Naive thymus-derived CD4-positive, alpha-beta T cell (primary cell): ENCODE measurements at regions not wholly inside any gene's neighbourhood (a gene's known extent, or its start where the extent isn't known, plus 50 kb on each side); places are given as distances from the start of the nearest gene placed in this dataset.

Source experiments
- ATAC-seq: fragments of 150-1000 bp; cut with Tn5 transposase; 2 replicates; pipeline ENCODE4 v1.10.0; 2021; ENCODE audit warnings: mild to moderate bottlenecking, moderate library complexity
- CTCF ChIA-PET: fragments of 350-600 bp; sonication (Branson Sonifier 250); formaldehyde crosslinking; loops from one replicate; lab custom pipeline; 2021; ENCODE audit warnings: antibody characterized with exemption; lab: Charles Lee
- POLR2A ChIA-PET: fragments of 350-600 bp; sonication (Branson Sonifier 250); formaldehyde crosslinking; loops from one replicate; lab custom pipeline; 2021; ENCODE audit warnings: antibody characterized with exemption, inconsistent platforms; lab: Charles Lee
- DNase-seq, 9 donors: peaks; one replicate each; pipeline versions ENCODE4 v3.0.0 to v3.0.0-alpha.2; 2020 to 2022; ENCODE audit warnings: mixed read lengths in 1 of 9
- H3K27ac ChIP-seq: one replicate; pipeline ENCODE4 v1.7.0; 2013; ENCODE audit warnings: mild to moderate bottlenecking, low read depth, low read length, moderate library complexity
- H3K27me3 ChIP-seq, 2 donors: one replicate each; pipeline ENCODE4 v1.7.0; 2013; ENCODE audit warnings: low read length in 2 of 2, mild to moderate bottlenecking in 2 of 2, moderate library complexity in 2 of 2; ENCODE audit not compliant: control insufficient read depth in 2 of 2, insufficient read depth in 2 of 2
- H3K36me3 ChIP-seq, 3 experiments: 1 replicate in 2 of 3; 2 replicates in 1 of 3; pipeline ENCODE4 v1.7.0; 2013; ENCODE audit warnings: low read length in 3 of 3, mild to moderate bottlenecking in 3 of 3, moderate library complexity in 1 of 3; ENCODE audit not compliant: insufficient read depth in 3 of 3, control insufficient read depth in 2 of 3
- H3K4me1 ChIP-seq, 2 donors: one replicate each; pipeline ENCODE4 v1.7.0; 2013; ENCODE audit warnings: low read length in 2 of 2, mild to moderate bottlenecking in 2 of 2, moderate library complexity in 1 of 2; ENCODE audit not compliant: control insufficient read depth in 2 of 2, insufficient read depth in 2 of 2
- H3K4me3 ChIP-seq: 2 replicates; pipeline ENCODE4 v1.7.0; 2013; ENCODE audit warnings: mild to moderate bottlenecking, low read length
- H3K9me3 ChIP-seq, 3 experiments: 1 replicate in 2 of 3; 2 replicates in 1 of 3; pipeline ENCODE4 v1.7.0; 2013; ENCODE audit warnings: low read length in 3 of 3; ENCODE audit not compliant: control insufficient read depth in 2 of 3
- H3K27ac Mint-ChIP-seq, 9 donors: one replicate each; pipeline ENCODE4 v1.8.0; 2020 to 2022; ENCODE audit warnings: mixed read lengths in 9 of 9, mild to moderate bottlenecking in 8 of 9, moderate library complexity in 5 of 9, inconsistent platforms in 2 of 9
- H3K27me3 Mint-ChIP-seq, 5 donors: one replicate each; pipeline ENCODE4 v1.8.0; 2021 to 2022; ENCODE audit warnings: mixed read lengths in 5 of 5, mild to moderate bottlenecking in 1 of 5
- H3K36me3 Mint-ChIP-seq, 5 donors: one replicate each; pipeline ENCODE4 v1.8.0; 2020 to 2022; ENCODE audit warnings: mixed read lengths in 5 of 5, mild to moderate bottlenecking in 3 of 5, inconsistent platforms in 1 of 5
- H3K4me1 Mint-ChIP-seq, 7 donors: one replicate each; pipeline ENCODE4 v1.8.0; 2020 to 2022; ENCODE audit warnings: mixed read lengths in 7 of 7, mild to moderate bottlenecking in 3 of 7, inconsistent platforms in 1 of 7
- H3K4me3 Mint-ChIP-seq, 10 donors: one replicate each; pipeline ENCODE4 v1.8.0; 2020 to 2022; ENCODE audit warnings: mild to moderate bottlenecking in 10 of 10, mixed read lengths in 10 of 10, moderate library complexity in 6 of 10, inconsistent platforms in 2 of 10
- H3K9me3 Mint-ChIP-seq, 11 donors: one replicate each; pipeline ENCODE4 v1.8.0; 2020 to 2022; ENCODE audit warnings: mixed read lengths in 11 of 11, mild to moderate bottlenecking in 4 of 11, inconsistent platforms in 1 of 11, moderate library complexity in 1 of 11
- intact Hi-C, 2 donors: fragments of 100-400 bp; cut with micrococcal nuclease; formaldehyde crosslinking; loops; one replicate each; pipeline ENCODE4 v1.15.1; 2023

- no peak overlapping the region for H3K27ac Mint-ChIP-seq
- intact Hi-C loops = no loop called here
- Histone ChIP-seq H3K27me3 (no peaks in the 10 kb centered on the region), H3K4me1 (no peaks in the 10 kb centered on the region), H3K27ac (no peak overlapping the region), H3K9me3 (no peaks in the 10 kb centered on the region), H3K36me3 (no peaks in the 10 kb centered on the region), H3K4me3 (no peak overlapping the region)
- no peaks in the 10 kb centered on the region for H3K4me1 Mint-ChIP-seq
- no peak for ATAC-seq
- H3K36me3 Mint-ChIP-seq = no peaks in the 10 kb centered on the region
- ChIA-PET POLR2A (no interaction called here), CTCF (no interaction called here)
- no peaks in the 10 kb centered on the region for H3K27me3 Mint-ChIP-seq
- no peak overlapping the region for H3K4me3 Mint-ChIP-seq
- DNase-seq = no peak
- H3K9me3 Mint-ChIP-seq = peaks cover 0 to 38% (median 7%) of the 10 kb centered on the region in 11 donors
These were observed 1555.9 kb upstream of the RAG2 start for GRCh38 chr11:38153985-38154384.

GRCh38 chr11:38143852-38144251 lies 1545.8 kb upstream of the RAG2 start:
- H3K36me3 Mint-ChIP-seq = no peaks in the 10 kb centered on the region
- Histone ChIP-seq H3K4me1 (no peaks in the 10 kb centered on the region), H3K27ac (no peak overlapping the region), H3K36me3 (no peaks in the 10 kb centered on the region), H3K4me3 (no peak overlapping the region), H3K27me3 (no peaks in the 10 kb centered on the region), H3K9me3 (peaks cover 0 to 5% (median 0%) of the 10 kb centered on the region in 3 experiments)
- peaks cover 0 to 26% (median 5%) of the 10 kb centered on the region in 11 donors for H3K9me3 Mint-ChIP-seq
- no peaks in the 10 kb centered on the region for H3K4me1 Mint-ChIP-seq
- intact Hi-C loops = no loop called here
- H3K4me3 Mint-ChIP-seq = no peak overlapping the region
- ChIA-PET CTCF (no interaction called here), POLR2A (no interaction called here)
- H3K27ac Mint-ChIP-seq = no peak overlapping the region
- ATAC-seq (no peak), DNase-seq (no peak)
- H3K27me3 Mint-ChIP-seq = no peaks in the 10 kb centered on the region

GRCh38 chr11:38138972-38139371 lies 1540.9 kb upstream of the RAG2 start:
- Mint-ChIP-seq H3K27me3 (no peaks in the 10 kb centered on the region), H3K4me1 (no peaks in the 10 kb centered on the region), H3K36me3 (no peaks in the 10 kb centered on the region), H3K9me3 (peaks cover 3 to 21% (median 7%) of the 10 kb centered on the region in 11 donors), H3K4me3 (no peak overlapping the region), H3K27ac (no peak overlapping the region)
- Histone ChIP-seq H3K4me3 (no peak overlapping the region), H3K4me1 (no peaks in the 10 kb centered on the region), H3K27ac (no peak overlapping the region), H3K27me3 (no peaks in the 10 kb centered on the region), H3K36me3 (no peaks in the 10 kb centered on the region), H3K9me3 (no peaks in the 10 kb centered on the region)
- intact Hi-C loops = no loop called here
- POLR2A ChIA-PET = no interaction called here
- no peak for ATAC-seq
- DNase-seq = no peak
- CTCF ChIA-PET = no interaction called here

- Mint-ChIP-seq H3K36me3 (no peaks in the 10 kb centered on the region), H3K4me1 (no peaks in the 10 kb centered on the region), H3K4me3 (peak overlapping the region in 1 of 10 donors; percentile 13), H3K9me3 (peaks cover 0 to 24% (median 9%) of the 10 kb centered on the region in 11 donors), H3K27me3 (no peaks in the 10 kb centered on the region), H3K27ac (no peak overlapping the region)
- H3K27me3 ChIP-seq = no peaks in the 10 kb centered on the region
- CTCF ChIA-PET = no interaction called here
- no peak overlapping the region for H3K27ac ChIP-seq
- DNase-seq (no peak), ATAC-seq (no peak)
- H3K9me3 ChIP-seq = no peaks in the 10 kb centered on the region
- intact Hi-C loops = no loop called here
- H3K4me1 ChIP-seq = no peaks in the 10 kb centered on the region
- no peaks in the 10 kb centered on the region for H3K36me3 ChIP-seq
- POLR2A ChIA-PET = no interaction called here
- no peak overlapping the region for H3K4me3 ChIP-seq
These were observed 1538.9 kb upstream of the RAG2 start for GRCh38 chr11:38136887-38137286.

- Histone ChIP-seq H3K27ac (no peak overlapping the region), H3K27me3 (no peaks in the 10 kb centered on the region), H3K9me3 (no peaks in the 10 kb centered on the region), H3K4me3 (no peak overlapping the region), H3K4me1 (no peaks in the 10 kb centered on the region), H3K36me3 (no peaks in the 10 kb centered on the region)
- ATAC-seq (no peak), DNase-seq (no peak)
- Mint-ChIP-seq H3K4me1 (no peaks in the 10 kb centered on the region), H3K4me3 (no peak overlapping the region), H3K36me3 (no peaks in the 10 kb centered on the region), H3K9me3 (peaks cover 0 to 28% (median 7%) of the 10 kb centered on the region in 11 donors), H3K27me3 (no peaks in the 10 kb centered on the region), H3K27ac (no peak overlapping the region)
- intact Hi-C loops = no loop called here
- CTCF ChIA-PET = no interaction called here
- POLR2A ChIA-PET = no interaction called here
These were observed 1533.5 kb upstream of the RAG2 start for GRCh38 chr11:38131535-38131934.

GRCh38 chr11:38130976-38131375 lies 1532.9 kb upstream of the RAG2 start:
- Mint-ChIP-seq H3K36me3 (no peaks in the 10 kb centered on the region), H3K4me1 (no peaks in the 10 kb centered on the region), H3K27me3 (no peaks in the 10 kb centered on the region), H3K9me3 (peaks cover 0 to 28% (median 7%) of the 10 kb centered on the region in 11 donors), H3K27ac (no peak overlapping the region), H3K4me3 (no peak overlapping the region)
- ChIA-PET POLR2A (no interaction called here), CTCF (no interaction called here)
- H3K9me3 ChIP-seq = no peaks in the 10 kb centered on the region
- DNase-seq = no peak
- H3K36me3 ChIP-seq = no peaks in the 10 kb centered on the region
- no peak for ATAC-seq
- H3K27me3 ChIP-seq = no peaks in the 10 kb centered on the region
- intact Hi-C loops = no loop called here
- no peaks in the 10 kb centered on the region for H3K4me1 ChIP-seq
- no peak overlapping the region for H3K4me3 ChIP-seq
- no peak overlapping the region for H3K27ac ChIP-seq

- Mint-ChIP-seq H3K27me3 (no peaks in the 10 kb centered on the region), H3K9me3 (peaks cover 0 to 28% (median 7%) of the 10 kb centered on the region in 11 donors), H3K27ac (no peak overlapping the region), H3K4me1 (no peaks in the 10 kb centered on the region), H3K4me3 (no peak overlapping the region), H3K36me3 (no peaks in the 10 kb centered on the region)
- ATAC-seq (no peak), DNase-seq (no peak)
- intact Hi-C loops = no loop called here
- H3K27me3 ChIP-seq = no peaks in the 10 kb centered on the region
- H3K4me1 ChIP-seq = no peaks in the 10 kb centered on the region
- ChIA-PET CTCF (no interaction called here), POLR2A (no interaction called here)
- no peaks in the 10 kb centered on the region for H3K9me3 ChIP-seq
- H3K27ac ChIP-seq = no peak overlapping the region
- no peak overlapping the region for H3K4me3 ChIP-seq
- no peaks in the 10 kb centered on the region for H3K36me3 ChIP-seq
These were observed 1532.5 kb upstream of the RAG2 start for GRCh38 chr11:38130514-38130913.
